NCI-H2227 (cell line): ENCODE measurements at regions not wholly inside any gene's neighbourhood (a gene's known extent, or its start where the extent isn't known, plus 50 kb on each side); places are given as distances from the start of the nearest gene placed in this dataset.

Experiments used
- DNase-seq: peaks from one replicate; lab custom pipeline; 2025; ENCODE audit not compliant: unreplicated experiment; lab: John Stamatoyannopoulos, UW

DNA sequence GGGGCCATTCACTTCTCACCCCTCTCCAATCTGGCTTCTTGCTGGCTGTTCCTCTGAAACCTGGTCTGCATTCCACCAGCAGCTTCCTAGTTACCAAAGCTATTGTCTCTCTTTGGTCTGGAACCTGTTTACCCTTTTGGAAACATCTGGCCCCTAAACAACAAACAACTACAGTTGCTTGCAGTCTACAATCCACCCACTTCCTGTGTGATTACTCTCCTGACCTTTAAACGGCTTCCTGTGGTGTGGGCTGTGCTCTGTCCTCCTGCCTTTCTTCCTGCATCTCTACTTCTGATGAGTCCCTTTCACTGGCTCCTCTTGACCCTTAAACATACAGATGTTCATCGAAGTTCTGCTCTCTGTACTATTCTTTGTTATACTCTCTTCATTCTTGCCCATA is 303.8 kb downstream of the TDRD15 start:
- no peak for DNase-seq

DNA sequence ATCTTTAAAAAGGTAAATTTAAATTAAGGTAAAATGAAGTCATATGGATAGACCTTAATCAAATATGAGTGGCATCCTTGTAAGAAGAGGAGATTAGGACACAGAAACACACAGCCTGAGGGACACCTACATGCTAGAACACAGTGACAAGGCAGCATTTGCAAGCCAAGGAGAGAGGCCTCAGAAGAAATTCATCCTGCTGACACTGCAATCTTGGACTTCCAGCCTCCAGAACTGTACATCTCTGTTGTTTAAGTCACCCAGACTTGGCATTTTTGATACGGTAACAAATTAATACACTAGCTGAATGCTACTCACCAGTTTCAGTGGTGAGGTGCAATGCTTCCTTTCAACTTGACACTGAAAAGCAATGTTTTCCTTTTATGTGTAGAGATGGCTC is 305.0 kb downstream of the TDRD15 start:
- DNase-seq = no peak

DNA sequence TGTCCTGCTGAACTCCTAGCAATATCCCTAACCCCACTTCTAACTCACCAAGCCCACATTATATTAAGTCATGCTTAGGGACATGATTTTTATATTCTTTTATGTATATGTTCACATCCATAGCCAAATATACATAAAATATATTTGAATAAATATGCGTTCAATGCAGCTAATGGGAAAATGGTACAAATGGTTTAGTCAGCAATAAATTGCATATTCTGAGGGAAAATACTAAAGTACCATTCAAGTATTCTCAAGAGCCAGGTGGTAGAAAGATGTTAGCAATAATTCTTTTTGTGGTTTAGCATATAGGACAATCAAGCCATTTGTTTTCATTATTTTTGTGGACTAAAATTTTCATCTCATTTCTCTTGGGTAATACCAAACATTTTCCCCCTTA is 306.0 kb downstream of the TDRD15 start:
- DNase-seq = no peak

DNA sequence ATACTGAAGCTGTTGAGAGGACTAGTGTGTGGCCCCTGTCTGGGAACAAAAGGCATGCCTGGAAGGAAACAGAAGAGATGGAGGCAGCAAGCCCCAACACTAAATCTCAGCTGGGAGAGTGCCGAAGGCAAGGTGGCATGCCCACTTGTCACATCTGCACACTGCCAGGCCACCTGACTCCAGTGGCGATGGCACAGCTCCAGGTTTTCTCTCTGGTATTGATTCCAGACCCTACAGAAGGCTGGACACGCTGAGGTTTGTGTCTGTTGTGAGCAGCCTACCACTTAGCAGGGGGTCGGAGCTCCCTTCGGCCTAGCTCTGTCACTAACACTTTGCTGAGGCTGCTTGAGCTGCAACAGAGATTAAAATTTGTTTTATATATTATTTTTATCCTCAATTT is 307.3 kb downstream of the TDRD15 start:
- no peak for DNase-seq

DNA sequence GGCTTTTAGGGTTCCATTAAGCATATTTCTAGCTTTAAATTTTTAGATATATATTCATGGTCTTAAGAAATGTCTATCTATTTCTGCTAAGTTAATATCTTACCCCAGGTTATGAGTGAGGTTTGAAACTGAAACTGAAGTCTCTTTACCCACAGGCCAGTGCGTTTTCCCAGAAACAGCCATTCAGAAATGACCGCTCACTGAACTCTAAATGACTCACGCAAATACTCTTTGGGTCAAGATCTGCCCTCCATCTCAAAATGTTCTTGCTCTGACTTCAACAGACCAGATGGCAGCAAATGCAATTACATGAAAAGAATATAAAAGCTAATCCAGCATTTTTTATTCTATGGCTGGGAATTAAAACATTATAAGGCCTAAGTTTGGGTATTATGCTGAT is 315.2 kb downstream of the TDRD15 start:
- no peak for DNase-seq

DNA sequence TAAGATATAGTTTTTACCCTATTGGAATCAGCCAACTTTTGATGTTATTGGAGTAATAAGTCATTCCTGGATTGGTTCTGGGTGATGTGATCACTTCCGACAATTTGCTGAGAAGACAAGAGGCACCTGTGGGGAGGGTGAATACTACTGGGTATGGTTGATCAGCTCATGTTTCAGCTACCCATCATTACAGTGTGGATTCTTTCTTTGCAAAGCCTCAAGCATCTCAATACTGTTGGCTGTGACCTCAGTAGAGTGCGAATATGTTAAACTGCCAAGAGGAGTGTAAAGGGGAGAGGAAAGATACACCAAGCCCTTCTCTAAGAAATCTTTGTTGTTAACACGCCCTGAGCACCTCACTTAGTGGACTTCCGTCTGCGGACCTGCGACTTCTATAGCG is 317.7 kb downstream of the TDRD15 start:
- DNase-seq = no peak

DNA sequence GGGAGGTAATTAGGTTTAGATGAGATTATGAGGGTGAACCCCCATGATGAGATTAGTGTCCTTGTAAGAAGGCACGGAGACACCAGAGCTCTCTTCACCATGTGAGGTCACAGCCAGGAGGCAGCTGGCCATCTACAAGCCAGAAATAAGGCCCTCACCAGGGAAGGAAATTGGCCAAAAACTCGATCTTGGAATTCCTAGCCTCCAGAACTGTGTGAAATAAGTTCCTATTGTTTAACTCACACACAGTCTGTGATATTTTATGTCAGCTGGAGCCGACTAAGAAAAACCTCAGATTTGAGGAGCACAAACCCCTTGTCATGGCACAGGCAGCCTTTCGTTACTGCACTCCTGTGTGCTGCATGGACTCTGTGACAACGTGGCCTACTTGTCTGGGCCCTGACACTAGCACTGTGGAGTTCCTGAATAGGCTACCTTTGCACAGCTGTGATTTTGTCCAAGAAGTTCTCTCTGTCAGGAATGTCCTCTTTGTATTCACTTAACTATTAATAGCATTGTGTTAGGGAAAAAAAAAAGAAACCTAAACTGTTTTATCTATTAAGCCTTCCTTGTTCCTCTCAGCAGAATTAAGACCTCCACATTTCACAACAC is 319.8 kb downstream of the TDRD15 start:
- DNase-seq = no peak

DNA sequence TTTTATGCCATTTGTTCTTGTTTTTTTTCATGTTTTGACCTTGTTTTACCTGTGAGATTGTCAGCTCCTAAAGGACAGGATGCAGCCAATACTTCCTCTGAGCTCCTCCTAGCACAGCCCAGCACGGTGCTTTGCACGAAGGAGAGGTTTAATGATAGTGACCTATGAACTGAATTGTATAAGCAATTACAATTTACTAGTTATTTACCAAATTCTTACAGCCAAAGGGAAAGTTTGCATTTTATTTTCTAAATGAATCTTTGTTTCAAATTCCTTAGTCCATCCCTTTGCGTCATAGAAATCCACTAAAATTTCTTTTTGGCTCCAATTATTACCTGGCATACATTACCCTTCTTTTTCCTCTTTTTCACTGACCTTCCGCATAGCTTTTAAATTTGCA is 326.1 kb downstream of the TDRD15 start:
- DNase-seq = no peak

DNA sequence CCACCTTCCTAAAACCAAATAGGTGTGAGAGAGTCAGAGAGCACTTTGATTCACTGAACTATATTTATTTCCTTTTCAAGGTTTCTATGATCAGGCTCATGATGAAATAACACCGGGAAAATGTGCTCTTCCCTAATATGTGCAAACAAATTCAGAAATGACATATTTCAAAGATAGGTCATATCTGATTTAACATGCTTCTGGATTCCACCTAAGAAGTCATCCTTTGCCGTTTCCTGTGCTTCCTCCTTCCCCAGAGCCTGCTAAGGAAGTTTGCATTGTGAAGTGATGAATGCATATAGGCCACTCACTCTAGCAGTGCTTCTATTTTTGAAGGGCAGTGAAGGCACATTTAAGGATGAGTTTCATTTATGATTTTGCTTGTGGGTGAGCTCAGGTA is 327.6 kb downstream of the TDRD15 start:
- no peak for DNase-seq

DNA sequence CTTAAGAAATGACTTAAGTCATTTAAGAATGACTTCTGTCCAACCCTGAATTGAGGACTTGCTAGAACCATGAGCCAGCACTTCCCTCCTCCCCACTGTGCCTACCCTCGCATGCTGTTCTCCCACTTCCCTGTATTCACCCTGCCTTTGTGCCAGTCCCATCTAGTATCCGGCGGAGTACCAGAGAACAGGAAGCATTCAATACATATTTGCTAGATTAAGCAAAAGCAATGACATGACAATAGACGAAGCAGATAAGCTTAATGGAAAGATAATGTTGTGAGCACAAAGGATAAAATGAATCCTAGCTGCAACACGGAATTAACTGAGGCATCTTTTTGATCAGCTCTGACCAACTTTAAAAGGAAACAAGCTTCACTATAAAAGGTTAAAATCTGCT is 328.5 kb downstream of the TDRD15 start:
- no peak for DNase-seq

DNA sequence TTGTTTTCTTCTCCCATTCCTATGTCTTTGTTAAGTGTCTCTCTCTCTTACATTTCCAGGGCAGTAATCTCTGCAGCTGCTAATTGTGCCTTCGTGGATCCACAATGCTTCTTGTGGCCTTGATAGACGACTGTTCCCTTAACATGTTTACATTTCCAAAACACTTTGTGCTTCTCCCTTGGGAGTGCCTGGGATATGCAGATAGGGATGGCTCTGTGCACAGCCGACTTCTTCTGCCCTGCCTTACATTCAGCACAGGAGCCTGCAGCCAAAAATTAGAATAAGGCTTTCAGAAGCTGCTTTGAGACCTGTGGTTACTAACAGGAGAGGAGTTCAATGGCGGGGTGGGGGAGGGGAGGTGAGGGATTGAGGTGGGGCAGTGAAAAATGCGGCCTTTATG is 328.9 kb downstream of the TDRD15 start:
- DNase-seq = no peak

DNA sequence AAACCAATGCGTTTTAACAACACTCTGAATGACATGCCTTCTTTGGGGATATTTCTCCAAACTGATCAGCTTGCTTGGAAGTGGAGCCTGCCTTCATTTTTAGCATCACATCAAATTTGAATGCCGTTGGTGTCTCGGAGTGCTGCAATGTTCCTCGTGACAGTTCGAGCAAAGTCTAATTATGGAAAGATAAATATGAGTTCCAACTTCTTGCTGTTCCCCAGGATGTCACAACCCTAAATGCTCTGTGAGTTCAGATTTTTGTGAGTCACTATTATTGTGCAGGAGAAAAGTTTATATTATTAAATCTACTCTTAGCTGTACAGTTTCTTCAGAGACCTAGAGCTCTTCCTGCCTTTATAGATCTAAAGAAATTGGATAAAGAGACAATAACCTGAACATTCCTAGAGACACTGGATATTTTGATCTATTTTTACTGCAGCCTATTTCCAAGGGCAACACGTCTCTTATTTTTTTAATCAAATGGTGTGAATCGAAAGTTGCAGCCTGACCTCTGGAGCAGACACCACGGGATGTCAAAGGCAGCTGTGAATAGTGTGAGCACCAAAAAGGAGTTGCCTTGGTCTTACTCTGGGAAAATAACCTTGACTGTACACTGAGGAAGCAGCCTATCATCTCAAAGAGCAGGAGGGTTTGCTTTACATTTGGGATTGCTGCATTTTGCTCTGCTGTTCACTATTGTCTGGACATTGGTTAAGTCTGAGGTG is 330.1 kb downstream of the TDRD15 start:
- no peak for DNase-seq

DNA sequence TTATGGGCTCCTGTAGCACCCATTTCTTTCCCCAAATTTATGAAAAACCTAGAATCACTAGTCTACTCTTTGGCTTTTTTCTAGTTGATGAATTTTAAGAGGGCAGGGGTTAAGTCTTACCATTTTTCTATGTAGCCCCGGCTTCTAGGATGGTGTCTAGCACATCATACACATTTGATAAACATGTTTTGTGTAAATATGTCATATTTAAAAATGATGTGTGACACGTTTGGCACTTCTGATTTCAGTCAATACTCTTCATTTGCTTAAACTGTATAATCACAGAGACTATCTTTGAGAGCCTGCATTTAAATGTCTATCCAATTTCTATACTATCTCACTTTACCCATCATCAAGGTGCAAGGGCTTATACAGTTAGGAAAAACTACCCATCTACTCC is 331.1 kb downstream of the TDRD15 start:
- no peak for DNase-seq

DNA sequence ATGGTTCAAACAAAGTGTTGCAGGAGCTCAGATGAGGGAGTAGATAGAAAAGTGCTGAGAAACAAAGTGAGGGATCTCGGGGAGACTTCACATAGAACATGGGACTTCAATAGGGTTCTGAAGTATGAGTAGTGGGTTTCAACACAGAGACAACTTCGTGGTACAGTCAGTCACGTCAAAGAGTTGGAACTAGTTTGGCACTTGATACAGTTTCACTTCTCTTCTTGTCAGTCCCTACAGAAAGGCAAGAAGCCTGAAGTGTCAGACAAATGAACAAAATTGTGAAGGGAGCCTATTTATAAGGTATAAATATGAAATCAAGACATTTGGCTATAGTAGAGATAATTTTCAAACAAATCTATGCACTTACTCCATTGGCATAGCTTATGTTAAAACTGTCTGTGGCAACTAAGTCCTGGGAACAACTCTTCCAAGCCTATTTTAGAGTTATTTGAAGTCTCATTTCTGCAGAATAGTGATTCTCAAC is 338.0 kb downstream of the TDRD15 start:
- DNase-seq = no peak

DNA sequence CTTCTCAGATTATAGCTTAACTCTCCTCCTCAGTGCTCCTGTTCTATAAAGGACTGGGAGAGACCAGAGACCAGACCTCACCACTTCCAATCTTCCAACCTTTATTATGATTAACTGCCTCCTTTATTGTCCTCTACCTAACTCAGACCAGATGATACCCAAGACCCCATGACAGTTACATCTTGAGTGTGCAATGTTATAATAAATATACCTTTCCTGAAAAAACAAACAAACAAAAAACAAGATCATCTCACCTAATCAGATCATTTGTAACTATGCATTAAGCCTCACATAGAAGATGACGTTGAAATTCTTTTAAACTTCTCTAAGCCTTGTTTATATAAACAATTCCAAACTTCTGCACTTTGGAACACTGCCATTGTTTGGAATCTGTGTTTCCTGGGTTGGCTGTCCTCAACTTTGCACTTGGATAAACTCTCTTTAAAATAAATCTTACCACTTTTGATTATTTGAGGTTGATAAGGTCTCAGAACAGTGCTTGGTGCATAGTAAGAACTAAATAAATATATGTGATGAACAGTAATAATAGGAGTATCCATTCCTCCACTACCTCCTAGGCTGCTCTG is 342.7 kb downstream of the TDRD15 start:
- no peak for DNase-seq

DNA sequence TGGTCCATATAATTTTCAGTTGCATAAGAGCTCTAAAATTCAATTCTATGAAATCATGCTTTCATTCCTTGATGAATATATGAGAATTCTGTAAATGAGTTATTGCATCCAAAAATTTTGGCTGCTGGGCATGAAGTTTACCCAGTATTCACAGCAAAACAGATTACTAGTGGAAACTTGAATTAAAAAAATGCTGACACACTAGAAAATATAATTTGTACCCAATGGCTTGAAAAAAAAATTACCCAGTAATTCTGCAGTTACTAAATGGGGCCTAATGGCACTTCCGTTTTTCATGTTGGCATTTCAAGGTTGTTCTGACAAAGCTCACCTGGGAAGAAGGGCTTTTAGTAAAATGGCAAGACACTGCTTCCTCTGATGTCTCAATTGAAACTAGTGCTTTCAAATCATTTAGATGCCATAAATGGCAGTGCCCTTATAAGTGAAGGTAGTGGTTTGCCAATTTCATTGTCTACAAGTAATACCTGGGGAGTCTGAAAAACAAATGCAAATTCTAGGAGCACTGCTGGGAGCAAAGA is 343.6 kb downstream of the TDRD15 start:
- no peak for DNase-seq

DNA sequence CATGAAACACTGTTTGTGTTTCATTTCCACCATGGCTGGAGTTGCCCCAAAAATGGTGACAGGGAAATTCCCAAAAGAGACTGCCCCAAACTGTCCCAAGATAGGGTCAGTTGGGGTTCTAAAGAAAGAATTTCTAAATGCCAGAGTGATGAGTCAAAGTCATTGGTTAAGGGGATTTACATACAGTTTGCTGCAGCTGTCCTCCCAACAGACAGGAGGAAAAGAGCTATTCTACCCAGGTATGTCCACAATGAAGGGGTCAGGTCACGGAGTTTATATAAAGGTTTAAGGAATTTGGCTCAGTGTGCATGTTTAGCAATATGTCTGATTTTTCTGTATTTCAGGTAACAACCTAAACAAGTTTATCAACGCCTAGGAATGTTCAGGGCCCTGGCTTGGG is 344.1 kb downstream of the TDRD15 start:
- no peak for DNase-seq

DNA sequence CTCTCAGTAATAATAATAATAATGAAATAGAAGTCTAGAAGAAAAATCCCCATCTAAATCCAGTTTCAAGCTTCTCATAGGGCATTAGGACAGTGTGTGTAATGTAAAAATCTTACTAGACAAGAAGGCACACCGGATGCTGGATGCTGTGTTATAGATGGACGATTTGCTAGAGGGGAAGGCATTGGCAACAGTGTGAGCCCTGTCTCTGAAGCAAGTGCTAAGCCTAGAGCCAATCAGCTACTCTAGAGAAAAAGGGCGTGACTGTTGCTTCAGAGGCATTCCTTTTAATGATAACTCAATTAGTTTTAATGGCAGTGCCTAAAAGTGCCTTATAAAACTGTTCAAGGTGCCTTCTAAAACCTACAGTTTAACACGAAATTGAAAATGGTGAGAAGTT is 344.9 kb downstream of the TDRD15 start:
- DNase-seq = no peak

DNA sequence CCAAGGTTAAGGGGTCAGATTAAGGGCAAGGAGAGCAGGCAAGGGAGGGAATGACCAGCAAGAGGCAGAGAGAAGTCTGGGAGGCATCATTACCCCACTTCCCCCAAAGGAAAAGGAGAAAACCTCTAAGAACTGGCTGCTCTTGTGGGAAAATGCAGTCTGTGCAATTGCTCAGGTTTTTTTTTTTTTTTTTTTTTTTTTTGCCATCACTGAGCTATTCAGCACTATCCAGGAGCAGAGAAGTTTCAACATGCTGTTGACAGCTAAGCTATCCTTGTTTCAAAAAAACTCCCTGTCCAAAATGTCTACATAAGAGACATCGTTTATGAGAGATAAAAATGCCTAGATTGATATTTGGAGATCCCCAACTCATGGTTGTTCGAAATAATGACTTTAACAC is 345.4 kb downstream of the TDRD15 start:
- DNase-seq = no peak

DNA sequence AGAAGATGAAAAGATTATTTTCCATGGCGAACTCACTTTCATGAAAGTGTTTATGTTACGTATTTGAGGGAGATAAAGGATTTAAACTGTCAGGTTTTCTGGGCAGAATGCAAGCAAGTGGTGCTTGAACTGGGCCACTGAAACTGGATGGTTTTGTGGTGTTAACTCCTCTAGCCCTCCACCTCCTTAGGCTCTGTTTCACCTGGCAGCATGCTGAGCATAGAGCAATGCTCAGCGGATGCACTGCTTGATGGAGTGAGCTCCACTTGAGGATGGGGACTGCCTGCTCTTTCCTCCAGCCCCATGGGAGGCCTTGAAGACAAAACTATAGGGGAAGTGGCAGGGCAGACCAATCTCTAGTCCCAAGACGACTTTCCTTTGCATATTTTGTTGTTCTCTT is 345.8 kb downstream of the TDRD15 start:
- DNase-seq = no peak

DNA sequence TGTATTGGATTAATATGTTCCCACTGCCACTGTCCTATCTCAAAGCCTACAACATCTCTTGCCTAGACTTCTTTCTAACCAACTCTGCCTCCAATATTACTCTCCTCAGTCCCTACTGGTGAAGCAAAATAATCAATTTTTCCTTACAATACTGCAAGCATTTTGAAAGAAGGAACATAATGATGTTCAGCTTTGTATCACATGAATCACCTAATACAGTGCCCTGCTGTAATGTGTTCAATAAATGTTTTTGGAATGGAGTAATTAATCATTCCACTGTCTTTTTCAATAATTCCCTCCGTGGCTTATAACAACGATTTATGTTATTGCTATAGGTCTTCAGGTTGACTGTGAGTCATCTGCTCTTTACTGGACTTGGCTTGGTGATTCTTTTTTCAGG is 356.4 kb downstream of the TDRD15 start:
- no peak for DNase-seq

DNA sequence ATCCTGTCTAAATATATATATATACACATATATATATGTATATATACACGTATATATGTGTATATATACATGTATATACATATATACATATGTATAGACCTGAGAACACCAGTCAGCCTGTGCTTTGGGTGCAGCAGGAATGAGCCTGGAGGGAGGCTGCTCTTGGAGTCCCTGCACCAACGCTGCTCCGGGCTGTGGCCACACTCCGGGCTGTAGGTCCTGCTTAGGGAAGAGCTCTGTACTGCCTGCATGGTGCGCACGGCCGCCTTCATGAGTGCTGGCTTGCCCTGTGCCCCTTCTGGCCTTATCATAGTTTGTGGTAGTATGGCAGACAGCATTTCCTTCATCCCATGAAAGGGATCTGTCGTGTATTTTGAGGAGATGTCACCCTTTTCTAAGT is 360.9 kb downstream of the TDRD15 start:
- no peak for DNase-seq
